Stimulated activated CD4-positive, alpha-beta T cell treated with anti-CD3 and anti-CD28 coated beads, Interleukin-4, amount 100 ng/mL, for 48 hours (primary cell): ENCODE measurements at regions not wholly inside any gene's neighbourhood (a gene's known extent, or its start where the extent isn't known, plus 50 kb on each side); places are given as distances from the start of the nearest gene placed in this dataset.
"Not testable (repeated sequence)": the region's sequence is repeated elsewhere in the genome, so short reads cannot be mapped to it uniquely, and the experiment has no call there.

Source experiments
- DNase-seq, 2 donors: peaks; one replicate each; pipeline ENCODE4 v3.0.0-alpha.2; 2020; ENCODE audit warnings: low read depth in 2 of 2

- no peak for DNase-seq
Observed at GRCh38 chr18:45342166-45342565, 273.1 kb upstream of the SLC14A2 start.

GRCh38 chr18:45342653-45343052 is 272.6 kb upstream of the SLC14A2 start:
- DNase-seq: no peak

GRCh38 chr18:45343365-45343764 is 271.9 kb upstream of the SLC14A2 start:
- DNase-seq: no peak

- DNase-seq: not testable (repeated sequence)
Observed at GRCh38 chr18:45344680-45345079, 270.6 kb upstream of the SLC14A2 start.

- no peak for DNase-seq
Observed at GRCh38 chr18:45349019-45349418, 266.3 kb upstream of the SLC14A2 start.

- no peak for DNase-seq
Observed at GRCh38 chr18:45349467-45349866, 265.8 kb upstream of the SLC14A2 start.

- DNase-seq: no peak
Observed at GRCh38 chr18:45350404-45351156, 264.7 kb upstream of the SLC14A2 start.

- DNase-seq: no peak
Observed at GRCh38 chr18:45352874-45353273, 262.4 kb upstream of the SLC14A2 start.

- no peak for DNase-seq
Observed at GRCh38 chr18:45353530-45353929, 261.7 kb upstream of the SLC14A2 start.

GRCh38 chr18:45355944-45356520 is 259.2 kb upstream of the SLC14A2 start:
- no peak for DNase-seq

- no peak for DNase-seq
Observed at GRCh38 chr18:45357686-45358470, 257.4 kb upstream of the SLC14A2 start.

GRCh38 chr18:45359275-45360009 is 255.8 kb upstream of the SLC14A2 start:
- DNase-seq: no peak

GRCh38 chr18:45361125-45361851 is 254.0 kb upstream of the SLC14A2 start:
- DNase-seq: no peak

- no peak for DNase-seq
Observed at GRCh38 chr18:45363196-45363595, 252.1 kb upstream of the SLC14A2 start.

GRCh38 chr18:45365835-45366234 is 249.4 kb upstream of the SLC14A2 start:
- no peak for DNase-seq

GRCh38 chr18:45370255-45371010 is 244.8 kb upstream of the SLC14A2 start:
- DNase-seq: no peak

GRCh38 chr18:45373286-45373880 is 241.9 kb upstream of the SLC14A2 start:
- DNase-seq: no peak

- no peak for DNase-seq
Observed at GRCh38 chr18:45374236-45374635, 241.0 kb upstream of the SLC14A2 start.

GRCh38 chr18:45374878-45375630 is 240.2 kb upstream of the SLC14A2 start:
- DNase-seq: no peak

GRCh38 chr18:45376193-45376592 is 239.1 kb upstream of the SLC14A2 start:
- DNase-seq: no peak
